GM23248 (cell line): ENCODE measurements at regions not wholly inside any gene's neighbourhood (a gene's known extent, or its start where the extent isn't known, plus 50 kb on each side); places are given as distances from the start of the nearest gene placed in this dataset.

Experiments
- EZH2 ChIP-seq: fragments of 200-600 bp; sonication (generic); IDR thresholded peaks from 2 replicates; pipeline ENCODE4 v1.6.1; 2018; ENCODE audit warnings: antibody characterized with exemption, mild to moderate bottlenecking; ENCODE audit not compliant: insufficient read depth, poor library complexity, severe bottlenecking
- EZH2phosphoT487 ChIP-seq: fragments of 200-600 bp; sonication (generic); IDR thresholded peaks from 2 replicates; pipeline ENCODE4 v1.6.1; 2018; ENCODE audit warnings: antibody characterized with exemption, moderate library complexity, mild to moderate bottlenecking, low read depth; ENCODE audit not compliant: insufficient read depth

DNA sequence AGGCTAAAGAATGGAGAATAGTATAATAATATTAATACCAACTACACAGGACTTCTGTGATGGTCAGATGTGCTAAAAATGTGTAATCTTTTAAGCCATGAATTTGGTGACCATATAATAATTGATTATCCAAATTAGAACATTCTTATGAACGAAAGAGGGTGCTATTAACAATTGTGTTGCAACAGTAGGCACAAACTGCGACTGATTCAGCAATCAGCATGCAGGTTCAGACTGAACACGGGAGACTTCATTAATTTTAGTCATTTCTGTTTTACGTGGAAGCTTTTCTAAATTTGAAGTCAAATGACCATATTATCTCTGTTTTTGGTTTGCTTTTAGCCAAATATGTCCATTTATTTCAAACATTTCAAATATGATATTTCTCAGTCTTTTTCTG, 54.6 kb upstream of the CHST9 start:
- TF ChIP-seq EZH2 (no peak), EZH2phosphoT487 (no peak)
